HL-60 (cell line): ENCODE measurements at regions not wholly inside any gene's neighbourhood (a gene's known extent, or its start where the extent isn't known, plus 50 kb on each side); places are given as distances from the start of the nearest gene placed in this dataset.

ENCODE experiments used
- DNase-seq, 2 experiments: peaks; one replicate each; pipeline ENCODE4 v3.0.0-alpha.2; 2010 to 2020; ENCODE audit warnings: low read depth in 1 of 2, low spot score in 1 of 2
- H3K27ac ChIP-seq: fragments of 250-450 bp; sonication (Bioruptor Pico); replicated peaks from 2 replicates; pipeline ENCODE4 v1.5.1; 2020; ENCODE audit warnings: mild to moderate bottlenecking, moderate library complexity
- H3K27me3 ChIP-seq: fragments of 250-450 bp; sonication (Bioruptor Pico); 2 replicates; pipeline ENCODE4 v1.5.1; 2021; ENCODE audit warnings: mild to moderate bottlenecking, moderate library complexity; ENCODE audit not compliant: insufficient read depth, poor library complexity, severe bottlenecking
- H3K4me3 ChIP-seq: replicated peaks from 2 replicates; pipeline ENCODE4 v1.5.1; 2011; ENCODE audit warnings: mild to moderate bottlenecking, control low read depth, low read length; ENCODE audit not compliant: insufficient read depth
- GABPA ChIP-seq: IDR thresholded peaks from 2 replicates; pipeline ENCODE4 v1.6.1; 2012; ENCODE audit warnings: low read depth
- POLR2AphosphoS5 ChIP-seq: IDR thresholded peaks from 2 replicates; pipeline ENCODE4 v1.6.1; 2012; ENCODE audit warnings: low read depth
- SPI1 ChIP-seq: IDR thresholded peaks from 2 replicates; pipeline ENCODE4 v1.6.1; 2012; ENCODE audit warnings: low read depth, mild to moderate bottlenecking, borderline replicate concordance
- TF ChIP-seq, protein P1 (sequence below): IDR thresholded peaks from one replicate; pipeline ENCODE4 v1.5.1; 2011; ENCODE audit warnings: low read length, control low read depth, inconsistent platforms; ENCODE audit not compliant: insufficient read depth
- TF ChIP-seq, protein P2 (sequence below): IDR thresholded peaks from 2 replicates; pipeline ENCODE4 v1.6.1; 2012; ENCODE audit warnings: low read depth; ENCODE audit not compliant: insufficient replicate concordance

DNA sequence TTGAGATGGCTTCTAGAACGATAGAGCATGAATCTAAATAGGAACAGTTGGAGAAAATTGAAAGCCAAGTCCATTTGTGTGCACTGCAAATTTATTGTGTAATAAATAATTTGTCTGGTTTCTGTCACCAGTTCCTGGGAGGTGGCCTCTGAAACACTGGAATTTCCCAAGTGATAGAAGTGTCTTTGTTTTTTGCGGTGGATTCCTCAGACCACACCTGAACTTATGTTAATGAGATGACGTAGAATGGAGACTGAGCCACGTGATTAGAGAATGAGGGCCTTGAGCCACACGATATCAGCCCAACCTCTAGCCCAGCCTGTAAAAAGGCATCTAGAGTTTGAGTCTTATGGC, 105.1 kb downstream of the MSX2 start:
- Histone ChIP-seq H3K4me3 (no peak overlapping the region), H3K27ac (no peak overlapping the region), H3K27me3 (peaks cover 2% of the 10 kb centered on the region)
- TF ChIP-seq, protein P1, sequence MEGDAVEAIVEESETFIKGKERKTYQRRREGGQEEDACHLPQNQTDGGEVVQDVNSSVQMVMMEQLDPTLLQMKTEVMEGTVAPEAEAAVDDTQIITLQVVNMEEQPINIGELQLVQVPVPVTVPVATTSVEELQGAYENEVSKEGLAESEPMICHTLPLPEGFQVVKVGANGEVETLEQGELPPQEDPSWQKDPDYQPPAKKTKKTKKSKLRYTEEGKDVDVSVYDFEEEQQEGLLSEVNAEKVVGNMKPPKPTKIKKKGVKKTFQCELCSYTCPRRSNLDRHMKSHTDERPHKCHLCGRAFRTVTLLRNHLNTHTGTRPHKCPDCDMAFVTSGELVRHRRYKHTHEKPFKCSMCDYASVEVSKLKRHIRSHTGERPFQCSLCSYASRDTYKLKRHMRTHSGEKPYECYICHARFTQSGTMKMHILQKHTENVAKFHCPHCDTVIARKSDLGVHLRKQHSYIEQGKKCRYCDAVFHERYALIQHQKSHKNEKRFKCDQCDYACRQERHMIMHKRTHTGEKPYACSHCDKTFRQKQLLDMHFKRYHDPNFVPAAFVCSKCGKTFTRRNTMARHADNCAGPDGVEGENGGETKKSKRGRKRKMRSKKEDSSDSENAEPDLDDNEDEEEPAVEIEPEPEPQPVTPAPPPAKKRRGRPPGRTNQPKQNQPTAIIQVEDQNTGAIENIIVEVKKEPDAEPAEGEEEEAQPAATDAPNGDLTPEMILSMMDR, result no peak
- TF ChIP-seq, protein P2, sequence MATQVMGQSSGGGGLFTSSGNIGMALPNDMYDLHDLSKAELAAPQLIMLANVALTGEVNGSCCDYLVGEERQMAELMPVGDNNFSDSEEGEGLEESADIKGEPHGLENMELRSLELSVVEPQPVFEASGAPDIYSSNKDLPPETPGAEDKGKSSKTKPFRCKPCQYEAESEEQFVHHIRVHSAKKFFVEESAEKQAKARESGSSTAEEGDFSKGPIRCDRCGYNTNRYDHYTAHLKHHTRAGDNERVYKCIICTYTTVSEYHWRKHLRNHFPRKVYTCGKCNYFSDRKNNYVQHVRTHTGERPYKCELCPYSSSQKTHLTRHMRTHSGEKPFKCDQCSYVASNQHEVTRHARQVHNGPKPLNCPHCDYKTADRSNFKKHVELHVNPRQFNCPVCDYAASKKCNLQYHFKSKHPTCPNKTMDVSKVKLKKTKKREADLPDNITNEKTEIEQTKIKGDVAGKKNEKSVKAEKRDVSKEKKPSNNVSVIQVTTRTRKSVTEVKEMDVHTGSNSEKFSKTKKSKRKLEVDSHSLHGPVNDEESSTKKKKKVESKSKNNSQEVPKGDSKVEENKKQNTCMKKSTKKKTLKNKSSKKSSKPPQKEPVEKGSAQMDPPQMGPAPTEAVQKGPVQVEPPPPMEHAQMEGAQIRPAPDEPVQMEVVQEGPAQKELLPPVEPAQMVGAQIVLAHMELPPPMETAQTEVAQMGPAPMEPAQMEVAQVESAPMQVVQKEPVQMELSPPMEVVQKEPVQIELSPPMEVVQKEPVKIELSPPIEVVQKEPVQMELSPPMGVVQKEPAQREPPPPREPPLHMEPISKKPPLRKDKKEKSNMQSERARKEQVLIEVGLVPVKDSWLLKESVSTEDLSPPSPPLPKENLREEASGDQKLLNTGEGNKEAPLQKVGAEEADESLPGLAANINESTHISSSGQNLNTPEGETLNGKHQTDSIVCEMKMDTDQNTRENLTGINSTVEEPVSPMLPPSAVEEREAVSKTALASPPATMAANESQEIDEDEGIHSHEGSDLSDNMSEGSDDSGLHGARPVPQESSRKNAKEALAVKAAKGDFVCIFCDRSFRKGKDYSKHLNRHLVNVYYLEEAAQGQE, result no peak
- TF ChIP-seq SPI1 (no peak), POLR2AphosphoS5 (no peak), GABPA (no peak)
- DNase-seq, result no peak

DNA sequence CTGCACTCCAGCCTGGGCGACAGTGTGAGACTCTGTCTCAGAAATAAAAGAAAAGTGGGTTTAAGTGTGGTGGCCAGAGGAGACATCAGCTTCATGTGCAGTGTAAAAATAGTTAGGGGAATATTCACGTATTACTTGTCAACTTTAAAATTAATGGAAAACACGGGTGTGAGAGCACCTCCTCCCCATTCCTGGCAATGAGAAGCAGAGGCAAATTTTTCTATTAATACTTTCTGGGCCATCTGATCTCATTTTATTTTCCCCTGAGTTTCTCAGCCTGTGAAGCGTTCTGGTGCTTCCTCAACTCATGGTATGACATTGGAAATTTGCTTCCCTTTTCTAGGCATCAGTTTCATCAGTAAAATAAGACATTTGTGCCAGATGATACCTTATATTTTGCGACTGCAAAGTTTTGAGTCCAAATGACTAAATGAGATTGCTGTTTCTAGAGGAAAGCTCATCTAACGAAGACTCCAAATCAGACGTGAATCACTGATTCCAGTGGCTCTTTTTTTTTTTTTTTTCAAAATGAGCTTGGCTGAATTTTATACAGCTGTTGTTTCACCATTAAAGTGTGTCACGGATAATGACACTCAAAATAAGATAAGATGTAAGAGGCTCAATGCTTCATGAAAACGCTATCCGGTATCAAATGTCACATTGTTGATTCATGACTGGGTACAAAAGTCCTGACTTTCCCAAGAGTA, 104.6 kb downstream of the MSX2 start:
- H3K4me3 ChIP-seq, result no peak overlapping the region
- no peak for TF ChIP-seq POLR2AphosphoS5
- TF ChIP-seq GABPA, result no peak
- no peak for TF ChIP-seq SPI1
- TF ChIP-seq, protein P2, result no peak
- TF ChIP-seq, protein P1, result no peak
- no peak for DNase-seq
- peaks cover 2% of the 10 kb centered on the region for H3K27me3 ChIP-seq
- H3K27ac ChIP-seq, result no peak overlapping the region

DNA sequence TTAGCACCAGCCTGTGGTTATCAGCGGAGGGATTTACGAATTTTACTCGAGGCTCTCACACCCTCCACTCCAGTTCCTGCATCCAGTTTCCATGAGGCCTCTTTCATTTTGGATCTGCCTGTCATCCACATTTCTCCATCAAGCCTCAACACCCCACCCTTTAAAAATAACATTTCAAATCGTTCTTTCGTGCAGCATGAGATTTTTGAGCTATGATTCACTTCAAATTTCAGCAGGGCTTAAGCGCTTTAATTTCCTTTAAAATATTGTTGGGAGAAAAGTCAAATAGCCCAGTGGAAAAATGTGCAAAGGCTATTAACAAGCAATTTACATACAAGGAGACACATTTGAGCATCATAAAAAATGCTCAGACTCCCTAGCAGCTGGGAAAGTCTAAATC, 103.2 kb downstream of the MSX2 start:
- Histone ChIP-seq H3K4me3 (no peak overlapping the region), H3K27ac (no peak overlapping the region), H3K27me3 (no peaks in the 10 kb centered on the region)
- no peak for DNase-seq
- TF ChIP-seq, protein P2, result no peak
- TF ChIP-seq, protein P1, result no peak
- TF ChIP-seq GABPA (no peak), POLR2AphosphoS5 (no peak), SPI1 (no peak)
